Spinal cord (tissue), 9 donors: ENCODE measurements at regions not wholly inside any gene's neighbourhood (a gene's known extent, or its start where the extent isn't known, plus 50 kb on each side); places are given as distances from the start of the nearest gene placed in this dataset.

ENCODE experiments used
- DNase-seq, 6 donors: peaks; one replicate each; pipeline versions ENCODE4 v3.0.0 to v3.0.0-alpha.2; 2013 to 2015; ENCODE audit warnings: low spot score in 6 of 6, low read depth in 4 of 6
- H3K27ac ChIP-seq: one replicate; pipeline ENCODE4 v1.5.1; 2013; ENCODE audit warnings: low read depth, low read length, control low read depth
- H3K27me3 ChIP-seq: one replicate; pipeline ENCODE4 v1.6.1; 2013; ENCODE audit warnings: low read length; ENCODE audit not compliant: control insufficient read depth, insufficient read depth
- H3K36me3 ChIP-seq: one replicate; pipeline ENCODE4 v1.6.1; 2013; ENCODE audit warnings: low read length; ENCODE audit not compliant: control insufficient read depth, insufficient read depth
- H3K4me1 ChIP-seq: one replicate; pipeline ENCODE4 v1.6.1; 2013; ENCODE audit warnings: low read length; ENCODE audit not compliant: control insufficient read depth, insufficient read depth
- H3K4me3 ChIP-seq: one replicate; pipeline ENCODE4 v1.5.1; 2013; ENCODE audit warnings: low read depth, low read length, control low read depth
- H3K9me3 ChIP-seq: one replicate; pipeline ENCODE4 v1.6.1; 2013; ENCODE audit warnings: low read length; ENCODE audit not compliant: control insufficient read depth, insufficient read depth
- whole genome bisulfite sequencing: methylation state at CpG from one replicate; pipeline ENCODE4 v1.1.5; 2013; ENCODE audit warnings: missing lambda C conversion rate; ENCODE audit not compliant: insufficient coverage; 5-methylcytosine and 5-hydroxymethylcytosine counted together
- donor health status: healthy.

GRCh38 chr5:107325866-107326265 lies 344.9 kb downstream of the EFNA5 start:
- DNase-seq, result no peak
- Histone ChIP-seq H3K4me3 (no peak overlapping the region), H3K27ac (no peak overlapping the region), H3K4me1 (no peaks in the 10 kb centered on the region), H3K9me3 (no peaks in the 10 kb centered on the region), H3K27me3 (no peaks in the 10 kb centered on the region), H3K36me3 (no peaks in the 10 kb centered on the region)
- whole genome bisulfite sequencing, result 100% methylated on average over 1 of the region's 4 CpGs

- no peaks in the 10 kb centered on the region for H3K4me1 ChIP-seq
- no peak for DNase-seq
- H3K27ac ChIP-seq, result no peak overlapping the region
- no peak overlapping the region for H3K4me3 ChIP-seq
- no peaks in the 10 kb centered on the region for H3K36me3 ChIP-seq
- H3K27me3 ChIP-seq, result no peaks in the 10 kb centered on the region
- H3K9me3 ChIP-seq, result no peaks in the 10 kb centered on the region
Measured at GRCh38 chr5:107324809-107325208, 345.9 kb downstream of the EFNA5 start.

DNA sequence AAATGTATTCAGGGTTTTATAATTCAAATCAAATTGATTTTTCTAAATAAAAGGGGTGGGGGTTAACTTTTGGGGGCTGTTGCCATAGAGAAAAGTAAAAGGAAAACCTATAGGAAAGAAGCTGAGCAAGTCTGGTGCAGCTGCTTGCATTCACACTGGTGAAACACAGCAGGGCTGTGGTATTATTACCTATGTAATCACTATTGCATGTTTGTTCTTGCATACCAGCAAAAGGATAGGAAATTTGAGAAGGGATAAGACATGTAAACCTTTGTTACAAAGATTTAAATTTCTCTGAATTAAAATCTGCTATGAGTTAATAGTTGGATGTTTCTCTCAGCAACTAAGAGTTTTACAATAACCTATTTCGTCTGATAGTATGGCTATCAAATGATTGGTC lies 346.7 kb downstream of the EFNA5 start:
- H3K36me3 ChIP-seq, result no peaks in the 10 kb centered on the region
- no peak overlapping the region for H3K27ac ChIP-seq
- H3K9me3 ChIP-seq, result no peaks in the 10 kb centered on the region
- DNase-seq, result no peak
- no peak overlapping the region for H3K4me3 ChIP-seq
- no peaks in the 10 kb centered on the region for H3K4me1 ChIP-seq
- no peaks in the 10 kb centered on the region for H3K27me3 ChIP-seq
- WGBS, result no CpG with 5 or more reads among the region's 1 CpG

GRCh38 chr5:107323536-107323935 lies 347.2 kb downstream of the EFNA5 start:
- no peaks in the 10 kb centered on the region for H3K36me3 ChIP-seq
- H3K4me3 ChIP-seq, result no peak overlapping the region
- H3K27ac ChIP-seq, result no peak overlapping the region
- no peaks in the 10 kb centered on the region for H3K9me3 ChIP-seq
- DNase-seq, result no peak
- no peaks in the 10 kb centered on the region for H3K4me1 ChIP-seq
- H3K27me3 ChIP-seq, result no peaks in the 10 kb centered on the region
- WGBS, result 80% methylated on average over 2 of the region's 6 CpGs

- DNase-seq, result peak in 1 of 6 donors; percentile 55
- H3K27me3 ChIP-seq, result no peaks in the 10 kb centered on the region
- no peaks in the 10 kb centered on the region for H3K36me3 ChIP-seq
- no peak overlapping the region for H3K4me3 ChIP-seq
- no peaks in the 10 kb centered on the region for H3K9me3 ChIP-seq
- WGBS, result no CpG with 5 or more reads among the region's 5 CpGs
- no peak overlapping the region for H3K27ac ChIP-seq
- H3K4me1 ChIP-seq, result no peaks in the 10 kb centered on the region
Measured at GRCh38 chr5:107322936-107323335, 347.8 kb downstream of the EFNA5 start.

GRCh38 chr5:107321906-107322305 lies 348.8 kb downstream of the EFNA5 start:
- no peak overlapping the region for H3K27ac ChIP-seq
- WGBS, result no CpG with 5 or more reads among the region's 1 CpG
- no peaks in the 10 kb centered on the region for H3K36me3 ChIP-seq
- H3K27me3 ChIP-seq, result no peaks in the 10 kb centered on the region
- DNase-seq, result no peak
- H3K4me1 ChIP-seq, result no peaks in the 10 kb centered on the region
- H3K9me3 ChIP-seq, result no peaks in the 10 kb centered on the region
- H3K4me3 ChIP-seq, result no peak overlapping the region

GRCh38 chr5:107320846-107321245 lies 349.9 kb downstream of the EFNA5 start:
- DNase-seq, result no peak
- H3K4me1 ChIP-seq, result no peaks in the 10 kb centered on the region
- no peaks in the 10 kb centered on the region for H3K27me3 ChIP-seq
- no peak overlapping the region for H3K27ac ChIP-seq
- no peaks in the 10 kb centered on the region for H3K9me3 ChIP-seq
- H3K4me3 ChIP-seq, result no peak overlapping the region
- WGBS, result no CpG with 5 or more reads among the region's 2 CpGs
- no peaks in the 10 kb centered on the region for H3K36me3 ChIP-seq

- H3K27ac ChIP-seq, result no peak overlapping the region
- no peaks in the 10 kb centered on the region for H3K27me3 ChIP-seq
- DNase-seq, result no peak
- WGBS, result no CpG with 5 or more reads among the region's 2 CpGs
- no peaks in the 10 kb centered on the region for H3K9me3 ChIP-seq
- no peaks in the 10 kb centered on the region for H3K4me1 ChIP-seq
- H3K36me3 ChIP-seq, result no peaks in the 10 kb centered on the region
- H3K4me3 ChIP-seq, result no peak overlapping the region
Measured at GRCh38 chr5:107320376-107320775, 350.4 kb downstream of the EFNA5 start.

- no peaks in the 10 kb centered on the region for H3K4me1 ChIP-seq
- H3K36me3 ChIP-seq, result no peaks in the 10 kb centered on the region
- no peaks in the 10 kb centered on the region for H3K9me3 ChIP-seq
- WGBS, result no CpG with 5 or more reads among the region's 1 CpG
- H3K4me3 ChIP-seq, result no peak overlapping the region
- H3K27ac ChIP-seq, result no peak overlapping the region
- DNase-seq, result no peak
- no peaks in the 10 kb centered on the region for H3K27me3 ChIP-seq
Measured at GRCh38 chr5:107319901-107320300, 350.8 kb downstream of the EFNA5 start.

DNA sequence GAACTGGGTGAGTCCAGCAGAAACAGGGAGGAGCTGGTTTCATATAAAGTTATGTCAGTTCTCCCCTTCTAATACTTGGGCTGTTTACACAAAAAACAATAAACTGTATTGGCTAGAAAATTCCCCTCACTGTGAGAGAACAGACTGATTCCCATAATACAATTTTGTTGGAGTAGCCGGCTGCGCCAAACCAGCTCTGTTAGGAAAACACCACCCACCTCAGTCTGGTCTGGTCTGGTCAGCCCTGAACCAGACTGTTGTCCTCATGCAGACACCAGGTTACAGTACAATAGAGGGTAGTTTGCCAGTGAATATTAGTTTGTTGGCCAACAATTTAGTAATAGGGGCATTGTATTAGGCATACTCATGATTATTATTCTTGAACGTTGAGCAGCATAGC lies 356.4 kb downstream of the EFNA5 start:
- Histone ChIP-seq H3K27ac (no peak overlapping the region), H3K4me3 (no peak overlapping the region), H3K36me3 (no peaks in the 10 kb centered on the region), H3K27me3 (no peaks in the 10 kb centered on the region), H3K4me1 (no peaks in the 10 kb centered on the region), H3K9me3 (no peaks in the 10 kb centered on the region)
- DNase-seq, result no peak
- WGBS, result no CpG with 5 or more reads among the region's 3 CpGs
